ENCODE measurements at regions not wholly inside any gene's neighbourhood (a gene's known extent, or its start where the extent isn't known, plus 50 kb on each side); places are given as distances from the start of the nearest gene placed in this dataset.
"Not testable (repeated sequence)": the region's sequence is repeated elsewhere in the genome, so short reads cannot be mapped to it uniquely, and the experiment has no call there.

DNA sequence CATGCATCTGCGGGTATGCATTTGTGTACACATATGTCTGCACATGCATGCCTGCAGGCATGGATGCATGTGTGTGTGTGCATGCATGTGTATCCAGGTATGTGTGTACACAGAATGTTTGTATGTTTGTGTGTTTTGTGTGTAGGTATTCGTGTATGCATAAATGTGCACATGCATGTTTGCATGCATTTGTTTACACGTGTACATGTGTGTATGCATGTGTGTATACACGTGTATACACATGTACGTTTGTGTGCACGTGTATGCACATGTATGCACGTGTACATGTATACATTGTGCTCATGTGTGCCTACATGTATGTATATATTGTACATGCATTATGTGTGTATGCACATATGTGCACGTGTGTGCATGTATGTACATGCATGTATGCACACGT lies 171.4 kb upstream of the ZNF322 start:
- H3K4me3 ChIP-seq (ENCODE audit: low read depth, low read length); in situ Hi-C loops (cut with HindIII; ENCODE audit: low sequenced_read_pairs); DNase-seq (ENCODE audit: low read depth): not testable (repeated sequence)

DNA sequence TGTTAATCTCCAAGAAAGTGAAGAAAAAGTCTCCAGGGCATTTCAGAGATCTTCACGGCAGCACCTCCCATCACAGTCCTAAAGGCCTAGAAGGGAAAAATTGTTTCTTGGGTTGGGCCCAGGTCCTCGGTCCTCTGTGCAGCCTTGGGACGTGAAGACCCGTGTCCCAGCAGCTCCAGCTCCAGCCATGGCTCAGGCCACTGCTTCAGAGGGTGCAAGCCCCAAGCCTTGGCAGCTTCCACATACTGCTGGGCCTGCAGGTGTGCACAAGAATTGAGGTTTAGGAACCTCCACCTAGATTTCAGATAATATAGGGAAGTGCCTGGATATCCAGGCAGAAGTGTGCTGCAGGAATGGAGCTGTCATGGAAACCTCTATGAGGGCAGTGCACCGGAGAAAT lies 176.2 kb upstream of the ZNF322 start:
- H3K4me3 ChIP-seq (ENCODE audit: low read depth, low read length); DNase-seq (ENCODE audit: low read depth); in situ Hi-C loops (cut with HindIII; ENCODE audit: low sequenced_read_pairs): not testable (repeated sequence)

DNA sequence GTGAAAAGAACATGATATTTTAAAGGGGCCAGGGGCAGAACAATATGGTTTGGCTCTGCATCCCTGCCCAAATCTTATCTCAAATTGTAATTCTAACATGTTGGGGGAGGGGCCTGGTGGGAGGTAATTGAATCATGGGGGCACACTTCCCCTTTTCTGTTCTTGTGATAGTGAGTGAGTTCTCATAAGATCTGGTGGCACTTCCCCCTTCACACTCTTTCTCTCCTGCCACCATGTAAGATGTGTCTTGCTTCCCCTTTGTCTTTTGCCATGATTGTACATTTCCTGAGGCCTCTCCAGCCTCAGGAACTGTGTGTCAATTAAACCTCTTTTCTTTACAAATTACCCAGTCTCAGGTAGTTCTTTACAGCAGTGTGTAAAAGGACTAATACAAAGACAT lies 177.1 kb upstream of the ZNF322 start:
- DNase-seq (ENCODE audit: low read depth); in situ Hi-C loops (cut with HindIII; ENCODE audit: low sequenced_read_pairs); H3K4me3 ChIP-seq (ENCODE audit: low read depth, low read length): not testable (repeated sequence)

DNA sequence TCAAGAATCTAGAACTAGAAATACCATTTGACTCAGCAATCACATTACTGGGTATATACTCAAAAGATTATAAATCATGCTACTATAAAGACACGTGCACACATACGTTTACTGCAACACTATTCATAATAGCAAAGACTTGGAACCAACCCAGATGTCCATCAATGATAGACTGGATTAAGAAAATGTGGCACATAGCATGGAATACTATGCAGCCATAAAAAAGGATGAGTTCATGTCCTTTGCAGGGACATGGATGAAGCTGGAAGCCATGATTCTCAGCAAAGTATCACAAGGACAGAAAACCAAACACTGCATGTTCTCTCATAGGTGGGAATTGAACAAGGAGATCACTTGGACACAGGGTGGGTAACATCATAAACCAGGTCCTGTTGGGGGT lies 185.3 kb upstream of the ZNF322 start:
- H3K4me3 ChIP-seq (ENCODE audit: low read depth, low read length); DNase-seq (ENCODE audit: low read depth); in situ Hi-C loops (cut with HindIII; ENCODE audit: low sequenced_read_pairs): not testable (repeated sequence)

DNA sequence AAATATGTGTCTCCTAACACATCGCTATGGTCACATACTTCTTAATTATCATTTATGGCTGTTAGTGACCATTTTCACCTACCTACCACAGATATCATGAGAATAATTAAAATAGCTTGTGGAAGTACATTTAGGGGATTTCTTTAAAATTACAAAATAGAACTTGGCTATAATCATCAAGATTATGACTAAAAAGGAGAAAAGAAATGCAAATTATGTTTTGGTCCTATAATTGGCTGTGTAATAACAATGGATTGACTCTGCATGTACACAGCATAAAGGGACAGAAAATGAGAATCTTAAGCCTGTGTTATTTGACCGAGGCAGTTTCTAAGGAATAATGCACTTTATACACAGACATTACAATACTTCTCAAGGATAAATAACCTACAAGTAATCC lies 197.7 kb upstream of the ZNF322 start:
- DNase-seq (ENCODE audit: low read depth); in situ Hi-C loops (cut with HindIII; ENCODE audit: low sequenced_read_pairs); H3K4me3 ChIP-seq (ENCODE audit: low read depth, low read length): not testable (repeated sequence)

DNA sequence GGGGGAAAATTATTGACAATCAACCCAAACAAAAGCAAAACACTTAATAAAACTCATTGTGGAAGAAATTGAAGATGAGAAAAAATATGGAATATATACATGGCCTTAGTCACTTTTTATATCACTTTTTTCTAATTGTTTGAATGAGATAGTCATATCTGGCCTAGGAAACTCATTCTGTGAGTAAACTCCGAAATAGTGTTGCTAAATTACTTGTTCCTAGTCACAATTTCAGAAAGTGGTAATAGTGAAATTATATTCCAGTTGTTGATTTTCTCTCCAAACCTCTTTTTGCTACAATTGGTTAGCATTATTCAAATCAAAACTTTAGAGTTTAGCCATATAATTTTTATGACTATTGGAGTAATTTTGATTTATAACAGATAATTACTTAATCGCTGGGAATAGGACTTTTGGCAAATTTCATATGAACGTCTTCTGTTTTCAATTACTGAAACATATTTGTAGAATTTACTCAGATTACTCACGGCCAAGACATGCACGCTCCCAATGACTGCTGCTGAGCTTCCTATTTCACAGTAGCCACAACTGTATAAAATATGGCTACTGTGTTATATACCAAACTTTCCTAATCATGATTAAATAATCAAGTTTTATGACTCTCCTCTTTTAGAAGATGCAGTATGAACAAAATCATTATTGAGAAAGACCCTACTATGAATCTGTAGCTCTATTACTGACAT lies 199.7 kb upstream of the ZNF322 start:
- H3K4me3 ChIP-seq (ENCODE audit: low read depth, low read length); DNase-seq (ENCODE audit: low read depth); in situ Hi-C loops (cut with HindIII; ENCODE audit: low sequenced_read_pairs): not testable (repeated sequence)

DNA sequence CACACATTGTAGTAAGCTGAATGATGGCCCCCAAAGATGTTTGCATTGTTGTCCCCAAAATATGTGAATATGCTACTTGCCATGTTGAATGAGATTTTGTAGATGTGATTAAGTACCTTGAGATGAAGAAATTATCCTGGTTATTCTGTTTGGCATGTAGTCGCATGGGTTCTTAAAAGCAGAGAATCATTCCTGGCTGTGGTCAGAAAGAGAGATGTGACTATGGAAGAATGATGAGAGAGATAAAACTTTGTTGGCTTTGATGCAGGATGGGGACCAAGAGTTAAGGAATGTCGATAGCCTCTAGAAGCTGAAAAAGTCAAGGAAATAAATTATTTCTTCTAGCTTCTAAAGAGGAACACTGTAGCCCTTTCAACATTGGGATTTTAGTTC lies 200.2 kb upstream of the ZNF322 start:
- DNase-seq (ENCODE audit: low read depth); H3K4me3 ChIP-seq (ENCODE audit: low read depth, low read length); in situ Hi-C loops (cut with HindIII; ENCODE audit: low sequenced_read_pairs): not testable (repeated sequence)

DNA sequence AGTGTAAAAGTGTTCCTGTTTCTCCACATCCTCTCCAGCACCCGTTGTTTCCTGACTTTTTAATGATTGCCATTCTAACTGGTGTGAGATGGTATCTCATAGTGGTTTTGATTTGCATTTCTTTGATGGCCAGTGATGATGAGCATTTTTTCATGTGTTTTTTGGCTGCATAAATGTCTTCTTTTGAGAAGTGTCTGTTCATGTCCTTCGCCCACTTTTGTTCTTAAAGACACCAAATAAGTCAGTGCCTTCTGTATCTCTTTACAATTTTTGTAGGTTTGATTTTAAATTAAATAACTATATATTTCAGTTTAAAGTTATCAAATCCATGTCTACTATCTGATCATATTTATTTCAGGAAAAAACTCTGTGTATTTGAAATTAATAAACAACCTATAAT lies 202.4 kb upstream of the ZNF322 start:
- in situ Hi-C loops (cut with HindIII; ENCODE audit: low sequenced_read_pairs); H3K4me3 ChIP-seq (ENCODE audit: low read depth, low read length); DNase-seq (ENCODE audit: low read depth): not testable (repeated sequence)

DNA sequence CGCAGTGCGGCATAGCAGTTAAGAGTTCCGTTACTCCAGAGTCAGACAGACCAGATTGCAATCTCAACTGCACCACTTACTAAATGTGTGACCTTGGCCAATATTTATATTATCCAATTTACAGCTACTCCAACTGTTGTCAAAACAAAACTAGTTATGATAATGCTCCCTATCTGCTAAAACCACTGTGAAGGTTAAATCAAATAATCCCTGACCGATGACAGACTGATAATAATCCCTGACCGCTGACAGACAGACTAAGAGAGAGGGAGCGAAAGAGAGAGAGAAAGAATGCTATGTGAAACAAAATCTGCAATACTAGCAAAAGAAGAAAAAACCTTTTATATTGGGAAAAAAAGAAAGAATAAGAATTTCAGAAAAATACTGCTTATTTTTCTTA lies 204.1 kb upstream of the ZNF322 start:
- DNase-seq (ENCODE audit: low read depth); H3K4me3 ChIP-seq (ENCODE audit: low read depth, low read length); in situ Hi-C loops (cut with HindIII; ENCODE audit: low sequenced_read_pairs): not testable (repeated sequence)

DNA sequence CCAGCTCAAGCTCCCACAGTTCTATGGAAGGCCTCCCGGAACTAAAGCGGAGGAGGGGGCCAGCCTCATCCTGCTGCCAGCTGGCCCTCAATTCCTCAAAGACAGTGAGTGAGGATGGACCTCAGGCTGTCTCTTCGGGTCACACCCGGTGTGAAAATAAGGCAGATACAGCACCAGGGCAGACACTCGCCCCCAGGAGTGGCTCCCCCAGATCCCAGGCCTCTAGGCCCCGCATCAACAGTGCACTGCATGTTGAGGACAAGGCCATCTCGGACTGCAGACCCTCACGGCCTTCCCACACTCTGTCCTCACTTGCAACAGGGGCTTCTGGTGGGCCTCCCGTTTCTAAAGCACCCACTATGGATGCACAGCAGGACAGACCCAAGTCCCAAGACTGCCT lies 239.2 kb upstream of the ZNF322 start:
- DNase-seq (ENCODE audit: low read depth); in situ Hi-C loops (cut with HindIII; ENCODE audit: low sequenced_read_pairs); H3K4me3 ChIP-seq (ENCODE audit: low read depth, low read length): not testable (repeated sequence)

DNA sequence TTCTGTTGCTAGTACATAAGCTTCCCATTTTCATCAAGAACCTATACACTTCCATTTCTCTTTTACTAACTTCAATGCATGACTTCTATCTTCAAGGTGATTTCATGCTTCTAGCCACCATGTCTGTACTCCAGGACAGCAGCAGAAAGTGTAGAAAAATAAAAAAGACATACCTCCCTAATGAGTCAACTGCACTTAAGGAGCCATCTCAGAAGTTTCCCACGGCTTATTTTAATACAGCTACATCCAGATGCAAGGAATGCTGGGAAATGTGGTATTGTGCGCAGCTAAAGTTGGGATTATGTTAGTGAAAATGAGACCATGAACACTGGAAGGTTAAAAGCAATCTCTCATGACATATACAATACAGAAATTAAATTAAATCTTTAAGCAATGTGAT lies 264.7 kb upstream of the ZNF322 start:
- in situ Hi-C loops (cut with HindIII; ENCODE audit: low sequenced_read_pairs); H3K4me3 ChIP-seq (ENCODE audit: low read depth, low read length); DNase-seq (ENCODE audit: low read depth): not testable (repeated sequence)

DNA sequence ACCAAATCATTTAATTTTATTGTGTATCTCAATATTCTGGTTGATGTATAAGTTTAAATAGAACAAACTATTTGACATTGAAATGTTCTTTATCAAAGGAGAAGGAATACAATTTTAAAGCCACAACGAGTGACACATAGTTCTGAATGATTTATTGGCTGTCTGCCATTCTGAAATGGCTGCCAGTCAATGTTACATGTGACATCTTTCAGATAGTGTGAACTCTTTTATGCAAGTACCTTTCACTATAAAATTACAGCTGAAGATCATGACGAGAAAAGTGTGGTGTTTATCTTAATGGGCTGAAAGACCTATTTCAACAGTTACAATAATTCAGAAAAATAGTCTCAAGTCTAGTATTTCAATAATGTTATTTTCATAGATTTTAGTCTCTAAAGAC lies 268.6 kb upstream of the ZNF322 start:
- in situ Hi-C loops (cut with HindIII; ENCODE audit: low sequenced_read_pairs); DNase-seq (ENCODE audit: low read depth); H3K4me3 ChIP-seq (ENCODE audit: low read depth, low read length): not testable (repeated sequence)

DNA sequence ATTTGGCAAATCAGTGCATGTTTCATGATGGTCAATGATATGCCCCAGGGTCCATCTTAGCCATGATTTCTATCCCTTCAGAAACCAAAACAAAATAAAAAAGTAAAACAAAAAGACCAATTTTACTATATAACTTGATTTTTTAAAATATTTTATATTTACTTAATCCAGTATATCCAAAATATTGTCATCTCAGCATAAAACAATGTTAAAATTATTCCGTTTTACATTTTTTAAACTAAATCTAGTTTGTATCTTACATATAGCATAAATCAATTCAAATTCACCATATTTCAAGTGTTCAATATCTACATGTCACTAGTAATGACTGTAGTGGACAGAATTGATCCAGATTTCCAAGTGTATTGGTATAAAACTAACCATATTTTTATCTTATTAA lies 277.7 kb upstream of the ZNF322 start:
- DNase-seq (ENCODE audit: low read depth); in situ Hi-C loops (cut with HindIII; ENCODE audit: low sequenced_read_pairs); H3K4me3 ChIP-seq (ENCODE audit: low read depth, low read length): not testable (repeated sequence)

DNA sequence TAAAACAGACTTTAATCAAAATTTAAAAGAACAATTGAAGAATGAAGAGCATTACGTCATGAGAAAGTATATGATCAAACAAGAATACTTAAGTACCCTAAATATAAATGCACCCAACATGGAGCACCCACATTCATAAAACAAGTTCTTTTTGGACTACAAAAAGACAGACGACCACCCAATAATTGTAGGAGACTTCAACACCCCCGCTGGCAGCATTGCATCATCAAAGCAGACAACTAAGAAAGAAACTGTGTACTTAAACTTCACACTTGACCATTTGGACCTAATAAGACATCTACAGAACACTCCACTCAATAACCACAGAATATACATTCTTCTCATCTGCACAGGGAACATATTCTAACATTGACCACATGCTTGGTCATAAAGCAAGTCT lies 291.7 kb upstream of the ZNF322 start:
- H3K4me3 ChIP-seq (ENCODE audit: low read depth, low read length): not testable (repeated sequence)

DNA sequence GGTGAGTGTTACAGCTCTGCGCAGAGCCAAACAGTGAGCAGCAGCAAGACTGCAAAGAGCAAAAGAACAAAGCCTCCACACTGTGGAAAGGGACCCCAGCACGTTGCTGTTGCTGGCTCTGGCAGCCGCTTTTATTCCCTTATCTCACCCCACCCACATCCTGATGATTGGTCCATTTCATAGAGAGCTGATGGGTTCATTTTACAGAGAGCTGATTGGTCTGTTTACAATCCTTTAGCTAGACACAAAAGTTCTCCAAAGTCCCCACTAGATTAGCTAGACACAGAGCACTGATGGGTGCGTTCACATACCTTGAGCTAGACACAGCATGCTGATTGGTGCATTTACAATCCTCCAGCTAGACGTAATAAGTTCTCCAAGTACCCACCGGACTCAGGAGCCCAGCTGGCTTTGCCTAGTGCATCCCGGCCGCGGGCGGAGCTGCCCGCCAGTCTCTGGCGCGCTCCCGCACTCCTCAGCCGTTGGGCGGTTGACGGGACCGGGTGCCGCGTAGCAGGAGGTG lies 291.4 kb upstream of the PRSS16 start:
- peak; percentile 32 for DNase-seq (ENCODE audit: low read depth)
- in situ Hi-C loops (cut with HindIII; ENCODE audit: low sequenced_read_pairs): not testable (repeated sequence)
- H3K4me3 ChIP-seq (ENCODE audit: low read depth, low read length): peak overlapping the region; percentile 45

More for the DNA sequence above, 291.7 kb upstream of the ZNF322 start:
- in situ Hi-C loops (cut with HindIII; ENCODE audit: low sequenced_read_pairs); DNase-seq (ENCODE audit: low read depth): not testable (repeated sequence)
